ENCODE measurements at regions not wholly inside any gene's neighbourhood (a gene's known extent, or its start where the extent isn't known, plus 50 kb on each side); places are given as distances from the start of the nearest gene placed in this dataset.

- TF ChIP-seq GATA2 (IDR thresholded peaks at IDR 0.05; ENCODE audit: low read depth, low read length) (no peak), GATA3 (IDR thresholded peaks at IDR 0.05; ENCODE audit: low read depth, low read length) (no peak)
Measured at GRCh38 chr12:115898670-115899069, 378.8 kb downstream of the MED13L start.

GRCh38 chr12:115897729-115898128 is 379.8 kb downstream of the MED13L start:
- TF ChIP-seq GATA3 (IDR thresholded peaks at IDR 0.05; ENCODE audit: low read depth, low read length) (no peak), GATA2 (IDR thresholded peaks at IDR 0.05; ENCODE audit: low read depth, low read length) (no peak)

- TF ChIP-seq GATA3 (IDR thresholded peaks at IDR 0.05; ENCODE audit: low read depth, low read length): no peak
- TF ChIP-seq GATA2 (IDR thresholded peaks at IDR 0.05; ENCODE audit: low read depth, low read length): no peak
Measured at GRCh38 chr12:115895247-115895646, 382.2 kb downstream of the MED13L start.

- TF ChIP-seq GATA3 (IDR thresholded peaks at IDR 0.05; ENCODE audit: low read depth, low read length) (no peak), GATA2 (IDR thresholded peaks at IDR 0.05; ENCODE audit: low read depth, low read length) (no peak)
Measured at GRCh38 chr12:115891556-115892164, 385.8 kb downstream of the MED13L start.

GRCh38 chr12:115886666-115887065 is 390.8 kb downstream of the MED13L start:
- TF ChIP-seq GATA3 (IDR thresholded peaks at IDR 0.05; ENCODE audit: low read depth, low read length) (no peak), GATA2 (IDR thresholded peaks at IDR 0.05; ENCODE audit: low read depth, low read length) (no peak)

- TF ChIP-seq GATA3 (IDR thresholded peaks at IDR 0.05; ENCODE audit: low read depth, low read length) (no peak), GATA2 (IDR thresholded peaks at IDR 0.05; ENCODE audit: low read depth, low read length) (no peak)
Measured at GRCh38 chr12:115885040-115885690, 392.3 kb downstream of the MED13L start.

- TF ChIP-seq GATA3 (IDR thresholded peaks at IDR 0.05; ENCODE audit: low read depth, low read length) (no peak), GATA2 (IDR thresholded peaks at IDR 0.05; ENCODE audit: low read depth, low read length) (no peak)
Measured at GRCh38 chr12:115882936-115883335, 394.6 kb downstream of the MED13L start.

GRCh38 chr12:115880238-115880637 is 397.3 kb downstream of the MED13L start:
- TF ChIP-seq GATA2 (IDR thresholded peaks at IDR 0.05; ENCODE audit: low read depth, low read length) (no peak), GATA3 (IDR thresholded peaks at IDR 0.05; ENCODE audit: low read depth, low read length) (no peak)

- TF ChIP-seq GATA3 (IDR thresholded peaks at IDR 0.05; ENCODE audit: low read depth, low read length): no peak
- TF ChIP-seq GATA2 (IDR thresholded peaks at IDR 0.05; ENCODE audit: low read depth, low read length): no peak
Measured at GRCh38 chr12:115879354-115879753, 398.1 kb downstream of the MED13L start.

GRCh38 chr12:115873451-115874082 is 403.9 kb downstream of the MED13L start:
- TF ChIP-seq GATA3 (IDR thresholded peaks at IDR 0.05; ENCODE audit: low read depth, low read length) (no peak), GATA2 (IDR thresholded peaks at IDR 0.05; ENCODE audit: low read depth, low read length) (no peak)

- TF ChIP-seq GATA2 (IDR thresholded peaks at IDR 0.05; ENCODE audit: low read depth, low read length) (no peak), GATA3 (IDR thresholded peaks at IDR 0.05; ENCODE audit: low read depth, low read length) (no peak)
Measured at GRCh38 chr12:115872919-115873357, 404.6 kb downstream of the MED13L start.

- TF ChIP-seq GATA3 (IDR thresholded peaks at IDR 0.05; ENCODE audit: low read depth, low read length) (no peak), GATA2 (IDR thresholded peaks at IDR 0.05; ENCODE audit: low read depth, low read length) (peak; percentile 15; the same call in 1 of the 2 replicates)
Measured at GRCh38 chr12:115872212-115872611, 405.3 kb downstream of the MED13L start.

GRCh38 chr12:115871714-115872113 is 405.8 kb downstream of the MED13L start:
- no peak for TF ChIP-seq GATA3 (IDR thresholded peaks at IDR 0.05; ENCODE audit: low read depth, low read length)
- TF ChIP-seq GATA2 (IDR thresholded peaks at IDR 0.05; ENCODE audit: low read depth, low read length): no peak

GRCh38 chr12:115870510-115870909 is 407.0 kb downstream of the MED13L start:
- no peak for TF ChIP-seq GATA2 (IDR thresholded peaks at IDR 0.05; ENCODE audit: low read depth, low read length)
- TF ChIP-seq GATA3 (IDR thresholded peaks at IDR 0.05; ENCODE audit: low read depth, low read length): no peak

GRCh38 chr12:115870021-115870420 is 407.5 kb downstream of the MED13L start:
- TF ChIP-seq GATA2 (IDR thresholded peaks at IDR 0.05; ENCODE audit: low read depth, low read length) (no peak), GATA3 (IDR thresholded peaks at IDR 0.05; ENCODE audit: low read depth, low read length) (no peak)
